ENCODE measurements at regions not wholly inside any gene's neighbourhood (a gene's known extent, or its start where the extent isn't known, plus 50 kb on each side); places are given as distances from the start of the nearest gene placed in this dataset.

- no peak for DNase-seq
- H3K27ac Mint-ChIP-seq, result no peak overlapping the region
- H3K4me3 ChIP-seq (ENCODE audit: low read length), result no peak overlapping the region
- peaks cover 4% of the 10 kb centered on the region for H3K4me1 ChIP-seq (ENCODE audit: control insufficient read depth, insufficient read depth, low read length)
- H3K27ac ChIP-seq (ENCODE audit: low read depth, low read length), result no peak overlapping the region
- H3K9me3 Mint-ChIP-seq, result no peaks in the 10 kb centered on the region
- WGBS, 2 experiments (ENCODE audit: insufficient coverage in 1 of 2, insufficient read length in 1 of 2), result 87% methylated on average over 8 to 10 of the region's 10 CpGs
- no peak overlapping the region for H3K9ac ChIP-seq (ENCODE audit: extremely low read depth, low read length, poor library complexity, severe bottlenecking)
- peaks cover 6% of the 10 kb centered on the region for H3K4me1 Mint-ChIP-seq
- H3K27me3 Mint-ChIP-seq (ENCODE audit: insufficient read depth), result peaks cover 83% of the 10 kb centered on the region
- no peaks in the 10 kb centered on the region for H3K36me3 ChIP-seq (ENCODE audit: control insufficient read depth, insufficient read depth, low read length)
- TF ChIP-seq, protein P1, sequence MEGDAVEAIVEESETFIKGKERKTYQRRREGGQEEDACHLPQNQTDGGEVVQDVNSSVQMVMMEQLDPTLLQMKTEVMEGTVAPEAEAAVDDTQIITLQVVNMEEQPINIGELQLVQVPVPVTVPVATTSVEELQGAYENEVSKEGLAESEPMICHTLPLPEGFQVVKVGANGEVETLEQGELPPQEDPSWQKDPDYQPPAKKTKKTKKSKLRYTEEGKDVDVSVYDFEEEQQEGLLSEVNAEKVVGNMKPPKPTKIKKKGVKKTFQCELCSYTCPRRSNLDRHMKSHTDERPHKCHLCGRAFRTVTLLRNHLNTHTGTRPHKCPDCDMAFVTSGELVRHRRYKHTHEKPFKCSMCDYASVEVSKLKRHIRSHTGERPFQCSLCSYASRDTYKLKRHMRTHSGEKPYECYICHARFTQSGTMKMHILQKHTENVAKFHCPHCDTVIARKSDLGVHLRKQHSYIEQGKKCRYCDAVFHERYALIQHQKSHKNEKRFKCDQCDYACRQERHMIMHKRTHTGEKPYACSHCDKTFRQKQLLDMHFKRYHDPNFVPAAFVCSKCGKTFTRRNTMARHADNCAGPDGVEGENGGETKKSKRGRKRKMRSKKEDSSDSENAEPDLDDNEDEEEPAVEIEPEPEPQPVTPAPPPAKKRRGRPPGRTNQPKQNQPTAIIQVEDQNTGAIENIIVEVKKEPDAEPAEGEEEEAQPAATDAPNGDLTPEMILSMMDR (conservative IDR thresholded peaks at IDR 0.05), result peak; percentile 48
- no peaks in the 10 kb centered on the region for H3K36me3 Mint-ChIP-seq (ENCODE audit: low read depth)
- H3K27me3 ChIP-seq (ENCODE audit: control insufficient read depth, insufficient read depth, low read length, poor library complexity, severe bottlenecking), result peaks cover 100% of the 10 kb centered on the region
- no peaks in the 10 kb centered on the region for H3K9me3 ChIP-seq (ENCODE audit: control insufficient read depth, low read length)
- no peak overlapping the region for H3K4me3 Mint-ChIP-seq
Measured at GRCh38 chr13:52924289-52925148, 76.1 kb upstream of the PCDH8 start.

GRCh38 chr13:52922961-52923360, 74.5 kb upstream of the PCDH8 start:
- Histone ChIP-seq H3K27me3 (ENCODE audit: control insufficient read depth, insufficient read depth, low read length, poor library complexity, severe bottlenecking) (peaks cover 100% of the 10 kb centered on the region), H3K4me3 (ENCODE audit: low read length) (no peak overlapping the region), H3K36me3 (ENCODE audit: control insufficient read depth, insufficient read depth, low read length) (no peaks in the 10 kb centered on the region), H3K9me3 (ENCODE audit: control insufficient read depth, low read length) (peaks cover 4% of the 10 kb centered on the region), H3K9ac (ENCODE audit: extremely low read depth, low read length, poor library complexity, severe bottlenecking) (no peak overlapping the region), H3K27ac (ENCODE audit: low read depth, low read length) (no peak overlapping the region), H3K4me1 (ENCODE audit: control insufficient read depth, insufficient read depth, low read length) (peaks cover 4% of the 10 kb centered on the region)
- Mint-ChIP-seq H3K27me3 (ENCODE audit: insufficient read depth) (peaks cover 81% of the 10 kb centered on the region), H3K27ac (no peak overlapping the region), H3K4me1 (peaks cover 9% of the 10 kb centered on the region), H3K9me3 (no peaks in the 10 kb centered on the region), H3K36me3 (ENCODE audit: low read depth) (no peaks in the 10 kb centered on the region), H3K4me3 (no peak overlapping the region)
- 91% methylated on average over 1 of the region's 1 CpG; no CpG with 5 or more reads in 1 of the 2 experiments for WGBS, 2 experiments (ENCODE audit: insufficient coverage in 1 of 2, insufficient read length in 1 of 2)
- no peak for DNase-seq
- TF ChIP-seq, protein P1 (conservative IDR thresholded peaks at IDR 0.05), result no peak

DNA sequence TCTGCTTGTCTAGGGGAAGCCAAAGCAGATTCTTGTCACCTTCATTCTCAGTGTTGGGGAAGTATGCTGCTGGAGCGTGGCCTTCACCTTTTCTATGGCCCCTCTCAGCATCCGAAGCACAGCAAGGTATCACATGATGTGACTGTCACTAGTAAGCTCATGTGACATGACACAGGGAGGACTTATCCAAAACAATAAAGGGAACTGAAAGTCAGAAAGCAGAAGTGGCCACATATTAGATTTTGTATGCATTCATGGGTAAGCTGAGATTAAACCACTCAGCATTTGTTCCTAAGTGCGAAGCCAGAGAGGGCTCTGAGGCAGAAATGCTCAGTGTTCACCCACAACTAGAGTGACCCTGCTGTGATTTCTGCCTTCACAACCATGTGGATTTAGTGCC, 72.8 kb upstream of the PCDH8 start:
- WGBS, 2 experiments (ENCODE audit: insufficient coverage in 1 of 2, insufficient read length in 1 of 2), result 96 to 98% methylated on average over 3 of the region's 3 CpGs
- H3K9me3 Mint-ChIP-seq, result peaks cover 4% of the 10 kb centered on the region
- peaks cover 9% of the 10 kb centered on the region for H3K4me1 Mint-ChIP-seq
- no peak for DNase-seq
- Histone ChIP-seq H3K4me1 (ENCODE audit: control insufficient read depth, insufficient read depth, low read length) (peaks cover 4% of the 10 kb centered on the region), H3K9me3 (ENCODE audit: control insufficient read depth, low read length) (peaks cover 11% of the 10 kb centered on the region), H3K27ac (ENCODE audit: low read depth, low read length) (no peak overlapping the region), H3K4me3 (ENCODE audit: low read length) (no peak overlapping the region), H3K9ac (ENCODE audit: extremely low read depth, low read length, poor library complexity, severe bottlenecking) (no peak overlapping the region), H3K27me3 (ENCODE audit: control insufficient read depth, insufficient read depth, low read length, poor library complexity, severe bottlenecking) (peaks cover 100% of the 10 kb centered on the region), H3K36me3 (ENCODE audit: control insufficient read depth, insufficient read depth, low read length) (no peaks in the 10 kb centered on the region)
- peaks cover 79% of the 10 kb centered on the region for H3K27me3 Mint-ChIP-seq (ENCODE audit: insufficient read depth)
- TF ChIP-seq, protein P1 (conservative IDR thresholded peaks at IDR 0.05), result no peak
- H3K27ac Mint-ChIP-seq, result no peak overlapping the region
- H3K4me3 Mint-ChIP-seq, result no peak overlapping the region
- H3K36me3 Mint-ChIP-seq (ENCODE audit: low read depth), result no peaks in the 10 kb centered on the region
